ENCODE measurements at regions not wholly inside any gene's neighbourhood (a gene's known extent, or its start where the extent isn't known, plus 50 kb on each side); places are given as distances from the start of the nearest gene placed in this dataset.

DNA sequence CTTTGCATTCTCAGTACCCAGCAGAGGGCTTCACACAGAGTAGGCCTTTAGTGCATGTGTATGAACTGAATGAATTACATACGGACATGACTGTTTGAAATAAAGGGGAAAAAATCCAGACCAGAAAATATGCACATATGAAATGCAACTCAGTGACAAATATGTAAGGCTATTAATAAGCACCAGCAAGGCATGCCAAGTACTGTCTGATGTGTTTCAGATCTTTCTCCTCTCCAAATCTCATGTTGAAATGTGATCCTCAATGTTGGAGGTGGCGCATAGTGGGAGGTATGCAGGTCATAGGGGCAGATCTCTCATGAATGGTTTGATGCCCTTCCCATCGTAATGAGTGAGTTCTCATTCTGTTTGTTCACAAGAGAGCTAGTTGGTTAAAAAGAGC is 87.3 kb upstream of the TOMM7 start:
- no peak for DNase-seq

DNA sequence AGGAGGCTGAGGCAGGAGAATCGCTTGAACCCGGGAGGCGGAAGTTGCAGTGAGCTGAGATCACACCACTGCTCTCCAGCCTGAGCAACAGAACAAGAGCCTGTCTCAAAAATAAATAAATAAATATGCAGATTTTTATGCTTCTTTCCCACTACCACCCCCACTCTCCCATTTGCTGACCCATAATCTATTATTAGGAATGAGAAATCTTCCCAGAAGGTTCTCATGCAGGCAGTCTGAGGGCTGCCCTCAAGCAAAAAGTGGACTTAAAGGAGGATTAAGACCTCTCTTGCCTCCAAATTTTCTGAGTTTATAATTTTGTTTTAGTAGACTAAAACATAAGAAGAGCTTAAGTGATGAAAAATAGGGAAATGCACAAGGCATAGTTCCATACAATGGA is 85.2 kb upstream of the TOMM7 start:
- no peak for DNase-seq

- DNase-seq: peak in 1 of 2 experiments; percentile 15
These were observed 78.1 kb upstream of the TOMM7 start for GRCh38 chr7:22900784-22901183.

DNA sequence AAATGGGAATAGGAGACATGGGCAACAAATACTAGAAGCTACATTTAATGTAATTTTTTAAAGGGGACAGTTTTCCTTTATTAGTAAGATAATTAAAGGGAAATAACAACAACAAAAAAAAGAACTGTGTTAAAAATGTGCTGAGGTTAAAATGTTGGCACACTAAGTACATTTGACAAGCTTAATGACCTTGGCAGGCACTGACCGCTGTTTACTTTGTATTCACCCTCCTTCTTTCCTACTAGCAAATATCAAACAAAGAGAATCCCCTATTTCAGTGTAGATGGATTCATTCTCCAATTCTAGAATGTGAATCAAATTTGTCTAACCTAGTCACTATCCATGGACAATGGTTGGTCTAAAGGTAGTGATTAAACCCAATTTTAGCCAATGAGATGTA is 77.5 kb upstream of the TOMM7 start:
- peak in 1 of 2 experiments; percentile 9 for DNase-seq

- no peak for DNase-seq
These were observed 74.3 kb upstream of the TOMM7 start for GRCh38 chr7:22896917-22897316.

DNA sequence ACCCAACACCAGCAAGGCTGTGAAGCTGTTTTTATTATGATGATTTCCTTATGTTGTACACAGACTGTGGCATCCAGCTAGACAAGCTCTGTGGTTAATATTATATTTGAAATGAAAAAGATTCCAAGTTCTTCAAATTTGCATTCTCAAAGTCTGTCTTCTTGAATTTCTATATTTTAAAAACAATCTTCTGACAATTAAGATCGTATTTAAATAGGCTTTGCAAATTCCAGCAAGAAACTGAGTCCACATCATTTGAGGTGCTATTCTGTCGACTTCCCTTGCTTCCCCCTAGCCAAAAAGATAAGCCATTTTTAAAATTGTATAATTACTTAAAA is 73.1 kb upstream of the TOMM7 start:
- DNase-seq: no peak

GRCh38 chr7:22895140-22895827 is 72.6 kb upstream of the TOMM7 start:
- DNase-seq: no peak

DNA sequence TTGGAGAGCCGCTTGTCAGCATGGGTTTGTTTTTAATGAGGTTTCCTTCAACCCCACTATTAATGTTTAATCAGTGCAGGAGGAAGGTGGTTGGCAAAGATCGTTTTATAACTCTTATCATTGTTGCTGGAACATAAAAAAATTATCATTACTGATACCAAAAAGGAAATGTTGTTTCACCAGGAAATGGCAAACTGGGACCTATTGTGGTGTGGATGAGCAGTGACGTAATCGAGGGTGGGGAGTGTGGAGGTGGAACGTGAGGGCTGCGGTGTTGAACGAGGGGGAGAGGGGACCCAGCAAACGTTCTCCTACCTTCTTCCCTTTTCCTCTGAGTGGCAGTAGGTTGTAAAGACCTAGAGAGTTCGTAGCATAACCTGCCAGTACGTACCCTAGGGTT is 71.9 kb upstream of the TOMM7 start:
- no peak for DNase-seq

DNA sequence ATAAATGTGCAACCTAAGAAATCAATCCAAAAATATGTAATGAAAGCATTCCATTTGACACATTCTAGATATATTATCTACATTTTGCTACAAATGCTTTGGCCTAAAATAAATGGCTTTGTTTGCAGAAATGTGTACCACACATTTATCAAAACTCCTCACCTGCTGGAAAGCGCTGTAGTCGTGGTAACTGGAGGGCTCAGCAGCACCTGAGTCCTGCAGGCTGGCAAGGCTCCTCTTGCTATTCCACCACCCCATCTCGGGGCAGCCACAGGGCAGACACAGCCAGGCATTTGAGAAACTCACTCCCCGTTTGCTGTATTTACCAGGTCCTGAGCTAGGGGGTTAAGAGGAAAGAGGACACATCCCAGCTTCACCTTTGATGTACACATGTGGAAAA is 68.1 kb upstream of the TOMM7 start:
- DNase-seq: no peak

GRCh38 chr7:22885797-22886261 is 63.2 kb upstream of the TOMM7 start:
- peak; percentile 58 to 59 for DNase-seq

DNA sequence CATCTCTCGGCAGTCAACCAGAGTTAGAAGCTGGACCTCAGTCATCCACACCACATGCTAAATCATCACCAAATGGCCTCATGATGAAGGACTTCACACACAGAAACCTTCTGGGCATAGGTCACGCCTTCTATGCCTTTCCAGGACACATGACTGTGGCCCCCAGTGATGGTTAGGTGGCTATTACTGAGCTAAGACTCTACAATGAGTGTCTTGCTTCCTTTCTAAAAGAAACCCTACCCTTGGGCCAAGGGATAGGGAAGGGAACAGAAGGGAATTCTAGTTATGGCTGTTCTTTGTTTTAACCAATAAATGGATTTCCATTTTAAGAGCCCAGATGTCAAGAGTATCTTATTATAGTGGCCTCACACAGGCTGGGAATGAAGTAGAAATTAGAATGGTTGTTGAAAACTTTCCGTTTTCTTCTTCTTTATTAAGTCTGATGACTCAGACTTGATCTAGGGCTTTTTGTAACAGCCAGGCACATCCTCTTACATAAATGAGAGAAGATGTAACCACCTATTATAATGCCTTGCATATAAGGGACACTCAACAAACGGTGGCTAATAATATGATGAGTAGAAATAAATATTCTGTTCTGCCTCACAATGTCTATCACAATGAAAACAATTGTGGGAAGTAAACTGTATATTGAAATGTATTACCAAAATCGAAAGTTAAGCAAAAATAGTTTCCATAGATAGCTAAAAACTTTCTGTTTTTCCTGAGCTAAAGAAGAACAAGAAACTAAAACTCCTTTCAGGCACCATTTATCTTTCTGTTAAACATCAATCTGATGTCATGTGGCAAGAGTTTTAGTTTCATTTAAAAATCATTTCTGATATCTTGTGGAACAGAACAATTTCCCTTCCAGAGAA is 62.5 kb upstream of the TOMM7 start:
- no peak for DNase-seq

DNA sequence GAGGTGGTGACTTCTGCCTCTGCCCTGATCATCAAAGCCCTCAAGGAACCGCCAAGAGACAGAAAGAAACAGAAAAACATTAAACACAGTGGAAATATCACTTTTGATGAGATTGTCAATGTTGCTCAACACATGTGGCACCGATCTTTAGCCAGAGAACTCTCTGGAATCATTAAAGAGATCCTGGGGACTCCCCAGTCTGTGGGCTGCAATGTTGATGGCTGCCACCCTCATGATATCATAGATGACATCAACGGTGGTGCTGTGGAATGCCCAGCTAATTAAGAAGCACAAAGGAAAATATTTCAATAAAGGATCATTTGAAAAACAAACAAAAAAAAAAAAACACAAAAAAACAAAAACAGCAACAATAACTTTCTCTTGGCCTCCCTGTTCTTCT is 59.5 kb upstream of the TOMM7 start:
- DNase-seq: no peak

- no peak for DNase-seq
These were observed 57.2 kb upstream of the TOMM7 start for GRCh38 chr7:22879709-22880306.

DNA sequence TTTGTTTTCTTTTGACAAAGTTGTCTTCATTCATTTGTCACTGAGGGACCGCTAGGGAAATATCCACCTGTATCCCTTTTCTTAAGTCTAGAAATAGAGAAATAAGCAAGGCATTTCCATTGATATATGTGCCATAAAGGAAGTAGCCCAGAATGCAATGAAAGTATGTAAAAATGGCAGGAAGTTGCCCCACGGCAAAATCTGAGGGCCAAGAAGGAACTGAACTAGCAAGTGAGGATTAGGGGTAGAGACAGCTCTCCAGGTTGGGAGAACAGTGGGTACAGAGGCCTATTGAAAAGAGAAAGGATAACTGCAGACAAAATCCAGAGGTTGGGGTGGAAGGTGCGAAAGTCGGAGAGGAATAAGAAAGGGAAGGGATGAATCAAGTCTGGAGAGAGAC is 56.6 kb upstream of the TOMM7 start:
- DNase-seq: no peak

DNA sequence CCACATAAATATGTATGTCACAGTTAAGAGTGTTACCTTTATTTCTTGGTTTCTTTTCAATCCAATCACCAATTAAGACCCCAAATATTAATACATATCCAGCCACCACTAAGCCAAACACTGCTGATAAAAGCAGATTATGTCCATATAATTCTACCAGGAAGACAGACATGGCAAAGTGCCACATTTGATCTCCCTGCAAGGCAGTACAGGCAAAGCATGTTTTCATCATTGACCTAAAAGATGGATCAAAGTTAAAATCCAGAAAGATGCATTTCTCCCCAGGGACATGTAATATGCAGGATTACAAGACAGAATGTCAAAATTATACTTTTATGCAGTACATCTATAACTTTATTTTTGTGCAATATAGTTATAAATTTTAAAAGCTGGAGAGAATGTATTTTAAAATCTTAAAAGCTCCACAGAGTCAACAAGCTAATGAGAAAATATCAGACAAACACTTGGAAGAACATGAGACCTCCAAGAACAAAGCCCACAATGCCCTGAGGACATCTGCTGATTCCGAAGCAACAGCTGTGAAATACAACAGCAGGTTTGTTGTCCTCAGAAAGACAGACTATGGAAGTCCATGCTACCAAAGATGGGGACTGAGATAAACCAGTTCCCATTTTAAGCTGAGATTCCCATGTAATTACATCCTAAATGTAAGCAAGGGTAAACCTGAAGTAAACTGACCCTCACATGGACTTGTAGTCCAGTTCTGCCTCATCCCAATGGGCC is 54.5 kb upstream of the TOMM7 start:
- DNase-seq: no peak

GRCh38 chr7:22875470-22875869 is 52.8 kb upstream of the TOMM7 start:
- no peak for DNase-seq

DNA sequence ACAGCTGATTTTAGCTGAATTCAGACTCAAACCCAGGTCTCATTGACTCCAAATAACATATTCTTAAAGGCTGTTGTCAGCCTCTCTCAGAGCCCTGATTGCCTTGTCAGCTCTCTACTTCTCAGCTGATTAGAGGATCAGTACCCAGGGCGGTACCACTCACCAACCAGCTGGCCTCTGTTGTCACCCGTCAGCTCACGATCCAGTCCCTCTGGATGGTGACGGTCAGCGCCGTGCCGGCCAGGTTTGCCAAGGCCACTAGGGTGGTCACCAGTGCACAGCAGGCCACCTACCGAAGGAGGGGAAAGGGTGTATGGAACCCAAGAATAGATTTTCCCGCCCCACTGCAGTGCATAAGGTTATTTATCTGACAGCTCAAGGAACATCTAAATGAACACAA is 52.3 kb upstream of the TOMM7 start:
- DNase-seq: no peak
